ENCODE measurements at regions not wholly inside any gene's neighbourhood (a gene's known extent, or its start where the extent isn't known, plus 50 kb on each side); places are given as distances from the start of the nearest gene placed in this dataset.

DNA sequence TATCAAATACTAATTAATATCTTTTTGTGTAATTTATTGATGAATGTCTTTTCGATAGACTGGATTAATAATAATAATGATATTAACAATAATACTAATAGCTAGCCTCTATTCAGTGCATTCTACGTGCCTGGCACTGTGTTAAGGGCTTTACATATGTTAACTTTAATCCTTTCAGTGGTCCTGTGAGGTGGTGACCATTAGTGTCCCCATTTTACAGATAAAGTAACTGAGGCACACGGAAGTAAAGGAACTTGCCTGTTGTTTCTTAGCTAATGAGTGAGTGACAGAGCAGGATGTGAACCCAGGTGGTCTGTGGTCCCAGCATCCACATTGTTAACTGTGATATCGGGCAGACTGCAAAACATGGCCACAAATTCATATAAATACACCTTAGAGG is 335.7 kb upstream of the PROX1 start:
- Mint-ChIP-seq H3K4me1 (ENCODE audit: low read depth) (no peaks in the 10 kb centered on the region), H3K27ac (no peak overlapping the region), H3K4me3 (no peak overlapping the region), H3K36me3 (no peaks in the 10 kb centered on the region), H3K9me3 (ENCODE audit: low read depth) (no peaks in the 10 kb centered on the region), H3K27me3 (no peaks in the 10 kb centered on the region)

DNA sequence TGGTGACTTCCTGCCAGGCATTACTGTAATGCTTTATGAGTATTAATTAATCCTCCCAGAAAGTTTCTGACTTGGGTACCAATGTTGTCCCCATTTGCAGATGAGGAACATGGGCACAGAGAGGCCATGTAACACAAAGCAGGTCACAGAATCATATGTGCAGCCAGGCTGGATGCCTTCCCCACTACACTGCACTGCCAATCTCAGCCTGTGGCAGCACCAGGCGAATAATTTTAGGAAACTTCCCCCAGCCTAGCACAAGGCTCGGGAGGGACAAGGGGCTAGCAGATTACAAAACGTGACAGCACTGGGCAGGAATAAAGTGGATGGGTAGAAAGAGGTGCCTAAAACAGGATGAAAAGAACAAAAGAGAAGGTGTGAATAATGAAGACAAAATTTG is 331.7 kb upstream of the PROX1 start:
- H3K4me3 Mint-ChIP-seq, result no peak overlapping the region
- H3K36me3 Mint-ChIP-seq, result no peaks in the 10 kb centered on the region
- H3K27ac Mint-ChIP-seq, result no peak overlapping the region
- H3K4me1 Mint-ChIP-seq (ENCODE audit: low read depth), result no peaks in the 10 kb centered on the region
- H3K27me3 Mint-ChIP-seq, result no peaks in the 10 kb centered on the region
- no peaks in the 10 kb centered on the region for H3K9me3 Mint-ChIP-seq (ENCODE audit: low read depth)

DNA sequence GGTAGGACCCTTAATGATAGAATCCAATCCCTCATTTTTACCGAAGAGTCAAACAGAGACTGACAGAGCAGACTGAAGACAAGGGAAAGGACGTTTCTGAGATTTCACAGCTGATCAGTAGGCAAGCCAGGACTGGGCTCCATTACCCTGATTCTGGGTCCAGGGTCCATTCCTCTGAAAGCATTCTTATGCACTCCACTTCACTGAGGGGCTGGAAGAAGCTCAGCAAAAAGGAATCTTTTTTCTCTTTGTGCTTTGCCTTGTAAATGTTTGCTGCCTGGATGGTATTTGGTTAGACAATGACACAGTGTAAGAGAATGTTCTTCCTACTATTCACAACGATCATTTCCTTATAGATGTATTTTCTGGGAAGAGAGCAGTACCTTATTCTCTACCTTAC is 331.3 kb upstream of the PROX1 start:
- Mint-ChIP-seq H3K4me1 (ENCODE audit: low read depth) (no peaks in the 10 kb centered on the region), H3K4me3 (no peak overlapping the region), H3K36me3 (no peaks in the 10 kb centered on the region), H3K27me3 (no peaks in the 10 kb centered on the region), H3K9me3 (ENCODE audit: low read depth) (no peaks in the 10 kb centered on the region), H3K27ac (no peak overlapping the region)

DNA sequence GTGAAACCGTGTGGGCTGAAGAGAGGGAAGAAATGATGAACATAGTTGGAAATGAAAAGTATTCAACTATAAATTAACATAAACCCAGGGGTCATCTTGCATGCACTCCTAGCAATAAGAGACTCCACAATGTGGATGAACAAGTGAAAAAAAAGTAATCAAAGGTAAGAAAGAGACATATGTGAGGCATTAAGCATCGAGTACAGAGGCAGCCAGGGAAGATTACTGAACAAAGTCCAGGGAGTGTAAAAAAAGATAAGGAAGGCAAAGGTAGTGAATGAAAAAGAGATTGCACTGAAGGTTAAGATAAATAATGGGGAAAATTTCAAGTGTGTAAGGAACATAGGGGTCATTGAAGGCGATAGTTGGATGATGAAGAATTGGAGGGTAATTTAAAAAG is 330.8 kb upstream of the PROX1 start:
- H3K36me3 Mint-ChIP-seq, result no peaks in the 10 kb centered on the region
- H3K4me1 Mint-ChIP-seq (ENCODE audit: low read depth), result no peaks in the 10 kb centered on the region
- no peak overlapping the region for H3K4me3 Mint-ChIP-seq
- H3K27ac Mint-ChIP-seq, result no peak overlapping the region
- H3K9me3 Mint-ChIP-seq (ENCODE audit: low read depth), result no peaks in the 10 kb centered on the region
- no peaks in the 10 kb centered on the region for H3K27me3 Mint-ChIP-seq

DNA sequence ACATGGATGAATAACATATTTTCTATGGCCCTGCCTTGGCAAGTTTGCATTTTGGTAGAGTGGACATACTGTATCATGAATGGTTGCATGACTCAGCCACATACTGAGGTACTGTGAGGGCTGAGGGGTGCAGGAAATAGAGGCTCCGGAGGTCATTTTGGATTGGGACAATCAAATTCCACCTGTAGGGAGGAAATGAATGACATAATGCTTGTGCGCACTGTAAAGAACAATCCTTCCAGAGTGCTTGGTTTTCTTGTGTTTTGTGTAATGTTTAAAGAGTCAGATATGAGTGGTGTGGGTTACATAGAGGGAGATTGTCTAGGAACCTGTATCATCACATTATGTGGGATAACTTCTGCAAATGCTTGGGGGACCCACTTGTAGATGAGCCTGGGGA is 329.9 kb upstream of the PROX1 start:
- H3K27ac Mint-ChIP-seq, result no peak overlapping the region
- no peaks in the 10 kb centered on the region for H3K27me3 Mint-ChIP-seq
- H3K4me1 Mint-ChIP-seq (ENCODE audit: low read depth), result no peaks in the 10 kb centered on the region
- no peaks in the 10 kb centered on the region for H3K36me3 Mint-ChIP-seq
- H3K9me3 Mint-ChIP-seq (ENCODE audit: low read depth), result no peaks in the 10 kb centered on the region
- no peak overlapping the region for H3K4me3 Mint-ChIP-seq

DNA sequence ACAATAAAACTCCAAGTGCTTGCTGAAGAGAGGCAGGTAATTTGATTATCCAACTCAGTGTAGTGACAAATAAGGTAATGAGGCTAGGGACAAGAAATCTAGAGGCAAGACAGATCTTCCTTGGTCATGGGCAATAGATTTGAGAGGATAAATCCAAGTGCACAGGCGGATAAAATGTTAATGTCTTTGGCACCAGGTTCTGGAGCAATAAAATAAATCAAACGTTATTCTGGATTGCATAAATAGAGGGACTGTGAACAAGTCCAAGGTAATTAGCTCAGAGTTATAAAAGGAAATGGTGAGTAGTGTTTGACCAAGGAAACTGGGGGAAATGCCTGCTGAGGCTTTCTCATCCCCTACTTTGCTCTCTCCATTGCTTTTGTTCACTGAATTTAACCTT is 329.3 kb upstream of the PROX1 start:
- Mint-ChIP-seq H3K36me3 (no peaks in the 10 kb centered on the region), H3K4me1 (ENCODE audit: low read depth) (no peaks in the 10 kb centered on the region), H3K9me3 (ENCODE audit: low read depth) (no peaks in the 10 kb centered on the region)

DNA sequence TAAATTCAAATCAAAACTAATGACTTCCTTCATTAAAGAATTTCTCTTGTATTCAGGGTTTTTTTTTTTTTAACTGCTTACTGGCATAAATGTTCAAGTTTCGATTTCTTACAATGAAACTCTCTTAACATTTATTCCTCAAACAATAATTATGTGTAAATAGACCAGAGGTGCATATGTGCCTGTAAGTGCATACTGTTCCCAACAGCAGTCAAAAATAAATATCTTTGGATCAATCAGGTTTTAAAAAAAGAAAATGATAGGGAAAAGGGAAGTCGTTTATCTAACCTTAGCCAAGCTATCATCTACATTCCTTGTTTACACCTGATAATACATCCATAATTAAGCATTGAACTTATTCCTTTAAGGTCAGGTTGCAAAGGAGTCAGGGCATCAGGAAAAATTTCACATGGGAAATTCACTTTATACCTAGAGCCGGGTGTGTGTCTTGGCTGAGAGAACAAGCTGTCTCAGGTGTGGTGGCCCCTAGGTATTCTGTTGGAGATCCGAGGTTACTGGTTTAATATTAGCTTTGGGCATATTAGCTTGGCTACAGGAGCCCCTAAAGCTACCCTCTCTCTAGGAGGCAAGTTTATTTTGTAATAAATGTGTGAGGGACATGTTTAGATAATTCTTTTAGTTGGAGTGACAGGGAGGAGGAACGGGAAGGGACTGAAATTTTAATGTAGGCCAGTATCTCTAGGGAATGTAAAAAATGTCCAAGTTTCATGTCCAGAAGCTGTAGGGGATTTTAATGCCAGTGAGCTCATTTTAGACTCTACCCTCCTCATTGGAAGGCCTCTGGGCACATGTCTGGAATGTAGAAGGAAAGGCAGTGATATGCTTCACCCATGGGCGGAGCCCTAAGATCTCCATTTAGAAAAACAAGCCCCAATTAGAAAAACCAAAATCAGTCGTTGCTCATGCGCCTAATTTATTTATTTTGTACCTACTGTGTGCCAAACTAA is 327.9 kb upstream of the PROX1 start:
- no peaks in the 10 kb centered on the region for H3K4me1 Mint-ChIP-seq (ENCODE audit: low read depth)
- peaks cover 1% of the 10 kb centered on the region for H3K27me3 Mint-ChIP-seq
- H3K4me3 Mint-ChIP-seq, result no peak overlapping the region
- no peaks in the 10 kb centered on the region for H3K36me3 Mint-ChIP-seq
- H3K9me3 Mint-ChIP-seq (ENCODE audit: low read depth), result no peaks in the 10 kb centered on the region
- no peak overlapping the region for H3K27ac Mint-ChIP-seq

More for the DNA sequence above, 329.3 kb upstream of the PROX1 start:
- Mint-ChIP-seq H3K27ac (no peak overlapping the region), H3K4me3 (no peak overlapping the region), H3K27me3 (no peaks in the 10 kb centered on the region)

DNA sequence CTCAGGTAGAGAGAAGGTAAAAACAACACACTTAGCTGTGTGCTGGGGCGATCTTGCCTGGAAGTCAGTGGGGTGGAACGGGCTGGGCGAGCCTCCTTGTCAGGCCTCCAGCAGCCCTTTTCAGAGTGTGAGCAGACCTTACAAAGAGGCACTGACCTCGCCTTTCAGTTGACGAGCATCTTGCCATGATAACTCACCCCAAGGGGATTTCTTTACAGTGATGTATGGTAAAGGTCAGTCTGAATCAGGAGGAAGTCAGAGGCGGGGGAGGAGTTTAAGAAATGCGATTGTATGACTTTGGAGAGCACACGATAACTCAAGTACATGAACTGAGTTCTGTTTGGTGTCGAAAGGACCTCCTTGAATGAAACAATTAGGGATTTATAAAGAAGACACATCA is 326.5 kb upstream of the PROX1 start:
- Mint-ChIP-seq H3K27me3 (peaks cover 1% of the 10 kb centered on the region), H3K27ac (no peak overlapping the region), H3K4me1 (ENCODE audit: low read depth) (no peaks in the 10 kb centered on the region), H3K9me3 (ENCODE audit: low read depth) (no peaks in the 10 kb centered on the region), H3K4me3 (no peak overlapping the region), H3K36me3 (no peaks in the 10 kb centered on the region)

DNA sequence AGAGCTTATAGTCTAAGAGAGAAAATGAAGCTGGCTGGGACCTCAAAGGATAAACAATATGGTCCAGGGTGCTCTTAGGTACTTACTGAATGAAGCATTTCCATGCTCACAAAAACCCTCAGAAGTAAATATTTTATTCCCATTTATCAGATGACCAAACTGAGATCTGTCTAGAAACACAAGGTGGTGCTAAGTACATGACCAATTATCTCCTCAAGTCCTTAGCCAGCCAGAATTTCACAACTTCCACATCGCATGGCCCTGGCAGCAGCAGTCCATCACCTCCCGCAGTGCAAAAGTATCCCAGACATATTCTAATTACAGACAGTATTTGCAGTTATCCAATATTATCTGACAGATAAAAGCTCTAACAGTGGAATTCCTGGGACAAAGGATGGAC is 321.7 kb upstream of the PROX1 start:
- H3K9me3 Mint-ChIP-seq (ENCODE audit: low read depth), result no peaks in the 10 kb centered on the region
- peaks cover 1% of the 10 kb centered on the region for H3K27me3 Mint-ChIP-seq
- peaks cover 4% of the 10 kb centered on the region for H3K4me1 Mint-ChIP-seq (ENCODE audit: low read depth)
- H3K27ac Mint-ChIP-seq, result no peak overlapping the region
- H3K4me3 Mint-ChIP-seq, result no peak overlapping the region
- H3K36me3 Mint-ChIP-seq, result no peaks in the 10 kb centered on the region

DNA sequence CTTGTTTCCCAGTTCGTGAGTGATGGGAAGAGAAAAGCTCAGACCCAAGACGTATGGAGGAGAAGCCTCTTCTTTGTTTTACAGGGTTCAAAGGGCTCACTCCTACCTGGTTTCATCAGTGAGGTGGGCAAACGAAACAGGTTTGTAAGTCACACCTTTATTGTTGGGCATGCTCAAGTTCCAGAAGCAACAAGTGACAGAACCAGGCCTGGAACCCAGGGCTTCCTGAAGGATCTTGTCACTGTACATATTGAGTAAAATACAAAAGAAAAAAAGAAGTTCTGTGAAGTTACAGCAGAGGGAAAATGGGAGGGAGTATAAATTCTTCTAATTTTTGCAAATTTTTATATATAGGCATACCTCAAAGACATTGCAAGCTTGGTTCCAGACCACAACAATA is 320.9 kb upstream of the PROX1 start:
- H3K27me3 Mint-ChIP-seq, result peaks cover 1% of the 10 kb centered on the region
- H3K27ac Mint-ChIP-seq, result no peak overlapping the region
- no peaks in the 10 kb centered on the region for H3K36me3 Mint-ChIP-seq
- H3K4me3 Mint-ChIP-seq, result no peak overlapping the region
- peaks cover 4% of the 10 kb centered on the region for H3K4me1 Mint-ChIP-seq (ENCODE audit: low read depth)
- no peaks in the 10 kb centered on the region for H3K9me3 Mint-ChIP-seq (ENCODE audit: low read depth)

DNA sequence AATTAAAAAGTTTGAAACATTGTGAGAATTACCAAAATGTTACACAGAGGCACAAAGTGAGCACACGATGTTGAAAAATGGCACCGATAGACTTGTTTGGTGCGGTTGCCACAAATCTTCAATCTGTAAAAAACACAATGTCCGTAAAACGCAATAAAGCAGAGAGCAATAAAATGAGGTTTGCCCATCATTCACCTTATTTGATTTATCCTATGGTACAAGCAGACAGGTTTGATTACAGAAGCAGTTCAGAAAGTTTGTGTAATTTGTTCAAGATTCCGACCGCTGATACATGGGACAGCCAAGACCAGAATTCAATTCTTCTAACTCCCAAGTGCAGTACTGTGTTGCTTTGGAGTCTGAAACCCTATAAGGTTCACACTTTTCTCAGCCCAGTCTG is 318.3 kb upstream of the PROX1 start:
- Mint-ChIP-seq H3K36me3 (no peaks in the 10 kb centered on the region), H3K27ac (no peak overlapping the region), H3K4me1 (ENCODE audit: low read depth) (peaks cover 4% of the 10 kb centered on the region), H3K9me3 (ENCODE audit: low read depth) (no peaks in the 10 kb centered on the region), H3K4me3 (no peak overlapping the region), H3K27me3 (peaks cover 1% of the 10 kb centered on the region)

DNA sequence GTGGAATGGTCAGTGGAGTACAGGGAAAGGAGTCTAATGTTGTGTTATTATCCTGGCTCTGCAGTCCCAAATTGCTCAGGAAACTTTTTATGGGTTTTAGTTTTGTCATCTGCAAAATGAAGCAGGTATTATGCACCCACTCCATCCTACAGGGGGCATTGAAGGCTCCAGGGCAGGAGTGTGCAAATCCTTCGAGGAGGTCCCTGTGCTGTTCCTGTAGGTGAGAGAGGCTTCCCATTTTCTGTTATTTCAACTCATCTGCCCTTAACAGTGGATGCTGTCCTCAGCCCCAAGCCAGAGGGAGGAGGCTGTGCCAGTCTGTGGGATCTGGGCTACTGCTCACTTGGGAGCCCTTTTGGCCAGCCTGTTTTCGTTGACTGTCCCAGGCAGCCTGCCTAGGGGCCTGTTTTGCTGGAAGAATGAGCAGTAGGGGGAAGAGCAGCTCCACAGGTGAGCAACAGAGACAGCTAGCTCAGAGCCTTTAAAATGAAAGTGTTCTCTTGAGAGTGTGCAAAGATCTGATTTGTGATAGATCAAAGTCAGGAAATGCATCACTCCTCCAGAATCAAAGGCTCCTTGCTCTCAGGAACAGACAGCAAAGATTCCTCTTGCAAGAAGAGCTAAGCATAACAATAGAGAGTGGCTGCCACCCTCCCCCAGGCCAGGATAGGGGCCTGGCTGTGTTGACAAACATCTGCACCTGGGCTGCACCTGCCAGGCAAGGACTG is 317.6 kb upstream of the PROX1 start:
- no peak overlapping the region for H3K4me3 Mint-ChIP-seq
- no peak overlapping the region for H3K27ac Mint-ChIP-seq
- H3K4me1 Mint-ChIP-seq (ENCODE audit: low read depth), result peaks cover 4% of the 10 kb centered on the region
- peaks cover 3% of the 10 kb centered on the region for H3K9me3 Mint-ChIP-seq (ENCODE audit: low read depth)
- H3K27me3 Mint-ChIP-seq, result no peaks in the 10 kb centered on the region
- H3K36me3 Mint-ChIP-seq, result no peaks in the 10 kb centered on the region

DNA sequence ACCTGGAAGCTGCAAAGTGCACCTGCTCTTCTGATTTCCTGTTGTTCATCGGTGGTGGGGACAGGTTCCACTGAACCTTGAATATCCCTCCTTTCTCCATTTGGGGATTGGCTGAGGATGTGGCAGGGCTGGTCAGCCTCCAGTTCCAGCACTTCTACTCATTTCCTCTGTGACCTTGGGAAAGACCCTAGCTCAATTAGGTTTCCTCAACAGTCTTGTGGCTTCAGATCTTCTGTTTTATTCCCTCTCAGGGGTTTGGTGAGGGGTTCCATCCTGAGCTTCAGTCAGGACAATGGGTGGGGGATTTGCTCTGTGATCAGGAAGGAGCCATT is 317.1 kb upstream of the PROX1 start:
- Mint-ChIP-seq H3K27ac (no peak overlapping the region), H3K27me3 (no peaks in the 10 kb centered on the region), H3K9me3 (ENCODE audit: low read depth) (peaks cover 4% of the 10 kb centered on the region), H3K4me1 (ENCODE audit: low read depth) (peaks cover 4% of the 10 kb centered on the region), H3K36me3 (no peaks in the 10 kb centered on the region), H3K4me3 (no peak overlapping the region)

DNA sequence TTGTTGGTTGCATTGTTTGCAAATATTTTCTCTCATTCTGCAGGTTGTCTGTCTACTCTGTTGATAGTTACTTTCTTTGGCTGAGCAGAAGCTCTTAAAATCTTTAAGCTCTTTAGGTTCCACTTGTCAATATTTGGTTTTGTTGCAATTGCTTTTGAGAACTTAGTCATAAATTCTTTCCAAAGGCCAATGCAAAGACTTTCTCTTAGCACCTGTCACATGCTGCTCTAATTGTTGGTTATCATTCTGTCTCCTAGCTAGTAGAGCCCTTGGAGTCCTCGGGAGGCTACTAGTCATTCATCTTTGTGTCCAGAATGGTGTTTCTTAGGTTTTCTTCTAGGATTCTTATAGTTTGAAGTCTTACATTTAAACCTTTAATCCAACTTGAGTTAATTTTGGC is 312.7 kb upstream of the PROX1 start:
- H3K27me3 Mint-ChIP-seq, result peaks cover 2% of the 10 kb centered on the region
- peaks cover 3% of the 10 kb centered on the region for H3K36me3 Mint-ChIP-seq
- H3K4me3 Mint-ChIP-seq, result no peak overlapping the region
- H3K9me3 Mint-ChIP-seq (ENCODE audit: low read depth), result peaks cover 4% of the 10 kb centered on the region
- no peak overlapping the region for H3K27ac Mint-ChIP-seq
- H3K4me1 Mint-ChIP-seq (ENCODE audit: low read depth), result peaks cover 4% of the 10 kb centered on the region

DNA sequence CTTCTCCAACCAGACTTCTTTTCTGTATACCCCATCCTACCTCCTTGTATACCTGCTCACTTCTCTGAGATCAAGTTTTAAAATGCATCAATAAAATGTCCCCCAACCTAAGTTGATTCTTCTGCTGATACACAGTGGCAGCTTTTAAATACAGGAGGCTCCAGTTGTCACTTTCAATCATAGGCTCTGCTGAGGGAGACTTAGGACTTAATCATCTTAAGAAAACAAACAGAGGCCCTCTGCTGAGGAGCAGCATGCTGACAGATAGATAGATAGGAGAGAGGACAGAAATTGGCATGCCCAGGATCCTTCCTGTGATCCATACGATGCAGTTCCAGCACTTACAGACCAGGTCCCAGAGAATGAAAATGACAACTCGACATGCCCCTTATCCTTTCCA is 311.0 kb upstream of the PROX1 start:
- Mint-ChIP-seq H3K4me3 (no peak overlapping the region), H3K4me1 (ENCODE audit: low read depth) (no peaks in the 10 kb centered on the region), H3K27ac (no peak overlapping the region), H3K9me3 (ENCODE audit: low read depth) (peaks cover 4% of the 10 kb centered on the region), H3K27me3 (peaks cover 2% of the 10 kb centered on the region), H3K36me3 (peaks cover 3% of the 10 kb centered on the region)
